K562 (cell line): ENCODE measurements at regions not wholly inside any gene's neighbourhood (a gene's known extent, or its start where the extent isn't known, plus 50 kb on each side); places are given as distances from the start of the nearest gene placed in this dataset.

Experiments
- ATAC-seq: fragments of 200-7000 bp; cut with Tn5 transposase; 3 replicates; pipeline ENCODE4 v1.9.1; 2020; ENCODE audit warnings: moderate library complexity
- BruUV-seq: library from RNA; stranded (reverse); fragments of 400-500 nt; replicated peaks from 2 replicates; lab custom pipeline; 2021; lab: Mats Ljungman, UMichigan
- CTCF ChIA-PET: fragments of 300-600 bp; formaldehyde crosslinking; extraction: SDS; loops from one replicate; lab custom pipeline; 2021; ENCODE audit warnings: low intra/inter-chr PET ratio; lab: Yijun Ruan, JAX
- POLR2A ChIA-PET: fragments of 300-600, 350-650 bp; sonication (Branson Sonifier 250); formaldehyde crosslinking; extraction: SDS; loops from one replicate; lab custom pipeline; 2021; ENCODE audit warnings: antibody characterized with exemption, inconsistent platforms; lab: Yijun Ruan, JAX
- DNase-seq, 4 experiments: peaks; one replicate each; pipeline versions ENCODE4 v3.0.0 to v3.0.0-alpha.2; 2011 to 2018; ENCODE audit warnings: low spot score in 3 of 4, mixed read lengths in 3 of 4; ENCODE audit errors: extremely low read depth in 1 of 4
- FAIRE-seq: peaks from 2 replicates; lab custom pipeline; 2011; peaks lifted over from hg19 to GRCh38; lab: Jason Lieb, UNC
- H2AFZ ChIP-seq: 2 replicates; pipeline ENCODE4 v1.6.0; 2011; ENCODE audit warnings: low read depth, low read length, control low read depth, inconsistent platforms
- H3K27ac ChIP-seq: fragments of 200-600 bp; 3 replicates; pipeline ENCODE4 v1.8.0; 2011; ENCODE audit warnings: low read depth, mild to moderate bottlenecking, control low read depth, inconsistent platforms, low read length, moderate library complexity, mixed read lengths; ENCODE audit errors: extremely low read depth
- H3K27me3 ChIP-seq, 2 experiments: fragments of 300-600 bp in 1 of 2; 2 replicates in 1 of 2; 3 replicates in 1 of 2; pipeline versions ENCODE4 v1.6.0 to v1.8.0; 2011; ENCODE audit warnings: inconsistent platforms in 2 of 2, low read length in 2 of 2, mild to moderate bottlenecking in 1 of 2, mixed read lengths in 1 of 2, moderate library complexity in 1 of 2; ENCODE audit not compliant: control insufficient read depth in 2 of 2, insufficient read depth in 2 of 2
- H3K36me3 ChIP-seq: fragments of 300-600 bp; 3 replicates; pipeline ENCODE4 v1.8.0; 2011; ENCODE audit warnings: mild to moderate bottlenecking, low read length, inconsistent platforms; ENCODE audit not compliant: control insufficient read depth, insufficient read depth
- H3K4me1 ChIP-seq, 2 experiments: fragments of 200-600 bp in 1 of 2; replicated peaks in 1 of 2; 2 replicates in 1 of 2; 3 replicates in 1 of 2; pipeline versions ENCODE4 v1.5.1 to v1.8.0; 2011; ENCODE audit warnings: inconsistent platforms in 2 of 2, low read length in 2 of 2, mild to moderate bottlenecking in 1 of 2, mixed read lengths in 1 of 2, moderate library complexity in 1 of 2; ENCODE audit not compliant: control insufficient read depth in 2 of 2, insufficient read depth in 2 of 2
- H3K4me2 ChIP-seq: 2 replicates; pipeline ENCODE4 v1.6.1; 2011; ENCODE audit warnings: low read length, control low read depth, inconsistent platforms, mixed read lengths; ENCODE audit not compliant: insufficient read depth
- H3K4me3 ChIP-seq: fragments of 200-600 bp; sonication (generic), shearing (Covaris generic); 2 replicates; pipeline ENCODE4 v1.5.1; 2016; ENCODE audit warnings: control low read depth, inconsistent platforms
- H3K79me2 ChIP-seq: fragments of 200-600 bp; 3 replicates; pipeline ENCODE4 v1.8.0; 2011; ENCODE audit warnings: low read length, inconsistent platforms; ENCODE audit not compliant: control insufficient read depth, insufficient read depth
- H3K9ac ChIP-seq, 2 experiments: 2 replicates each; pipeline versions ENCODE4 v1.6.0 to v1.6.1; 2011; ENCODE audit warnings: low read depth in 2 of 2, low read length in 2 of 2, control low read depth in 1 of 2, inconsistent platforms in 1 of 2, mild to moderate bottlenecking in 1 of 2, mixed read lengths in 1 of 2; ENCODE audit not compliant: insufficient read depth in 1 of 2
- H3K9me1 ChIP-seq: one replicate; pipeline ENCODE4 v1.6.0; 2011; ENCODE audit warnings: inconsistent platforms, mild to moderate bottlenecking, low read length, moderate library complexity; ENCODE audit not compliant: control insufficient read depth, insufficient read depth
- H3K9me3 ChIP-seq: replicated peaks from 2 replicates; pipeline ENCODE4 v1.5.1; 2011; ENCODE audit warnings: low read depth, low read length, inconsistent platforms; ENCODE audit not compliant: control insufficient read depth, insufficient read depth
- H4K20me1 ChIP-seq: replicated peaks from 2 replicates; pipeline ENCODE4 v1.6.1; 2011; ENCODE audit warnings: low read length, inconsistent platforms, mixed read lengths; ENCODE audit not compliant: control insufficient read depth, insufficient read depth
- ATF1 ChIP-seq, 2 experiments: fragments of 450-650 bp in 1 of 2; IDR thresholded peaks; 2 replicates each; pipeline ENCODE4 v1.6.1; 2016; ENCODE audit warnings: missing compliant biosample characterization in 1 of 2, missing genetic modification characterization in 1 of 2
- E2F1 ChIP-seq: sonication (generic); formaldehyde crosslinking; IDR thresholded peaks from 2 replicates; pipeline ENCODE4 v1.8.1; 2023; ENCODE audit warnings: mild to moderate bottlenecking, missing genetic modification reagents, moderate library complexity
- JUND ChIP-seq, 2 experiments: IDR thresholded peaks; 2 replicates in 1 of 2; 3 replicates in 1 of 2; pipeline ENCODE4 v1.6.1; 2011; ENCODE audit warnings: borderline replicate concordance in 2 of 2, low read depth in 2 of 2, low read length in 2 of 2, improper control_type of control experiment in 1 of 2, missing biosample characterization in 1 of 2, missing genetic modification characterization in 1 of 2, missing genetic modification reagents in 1 of 2
- RAD21 ChIP-seq, 2 experiments: fragments of 250-450 bp in 1 of 2; fragments of 450-650 bp in 1 of 2; sonication (Bioruptor Pico) in 1 of 2; formaldehyde crosslinking in 1 of 2; IDR thresholded peaks in 1 of 2; conservative IDR thresholded peaks in 1 of 2; 2 replicates each; pipeline versions ENCODE4 v1.4.0 to v1.8.0; 2020 to 2022; ENCODE audit warnings: mild to moderate bottlenecking in 2 of 2, moderate library complexity in 1 of 2
- RFX7 ChIP-seq: fragments of 250-450 bp; sonication (Bioruptor Pico); IDR thresholded peaks from 2 replicates; pipeline ENCODE4 v1.5.1; 2021; ENCODE audit warnings: mild to moderate bottlenecking
- TCF3 ChIP-seq: sonication (generic); formaldehyde crosslinking; IDR thresholded peaks from 2 replicates; pipeline ENCODE4 v1.4.0; 2020; ENCODE audit warnings: mild to moderate bottlenecking, missing genetic modification reagents
- TCF7L2 ChIP-seq: fragments of 150-350 bp; IDR thresholded peaks from 2 replicates; pipeline ENCODE4 v1.6.1; 2016; ENCODE audit warnings: low read depth, mild to moderate bottlenecking, low read length, moderate library complexity
- WGBS: fragments of 100-300 bp; shearing (Covaris generic); methylation state at CpG from one replicate; pipeline ENCODE4 v1.1.6; 2016; ENCODE audit warnings: low coverage, mixed read lengths; ENCODE audit not compliant: insufficient coverage; ENCODE audit errors: missing lambda C conversion rate; 5-methylcytosine and 5-hydroxymethylcytosine counted together
- in situ Hi-C: fragments of 300-500 bp; cut with MboI; formaldehyde crosslinking; loops from 4 replicates; pipeline ENCODE4 v1.15.0; 2018; ENCODE audit warnings: inconsistent platforms, mixed read lengths
- intact Hi-C: fragments of 100-400 bp; cut with micrococcal nuclease; formaldehyde crosslinking; loops from 2 replicates; pipeline ENCODE4 v1.14.2; 2022
- TF ChIP-seq, protein P1 (sequence below): fragments of 450-650 bp; IDR thresholded peaks from 2 replicates; pipeline ENCODE4 v1.6.1; 2016; ENCODE audit warnings: borderline replicate concordance
- TF ChIP-seq, protein P2 (sequence below): fragments of 450-650 bp; IDR thresholded peaks from 2 replicates; pipeline ENCODE4 v1.6.1; 2016
- TF ChIP-seq, protein P3 (sequence below): sonication (generic); formaldehyde crosslinking; IDR thresholded peaks from 2 replicates; pipeline ENCODE4 v1.4.0; 2020; ENCODE audit warnings: mild to moderate bottlenecking, missing genetic modification reagents

DNA sequence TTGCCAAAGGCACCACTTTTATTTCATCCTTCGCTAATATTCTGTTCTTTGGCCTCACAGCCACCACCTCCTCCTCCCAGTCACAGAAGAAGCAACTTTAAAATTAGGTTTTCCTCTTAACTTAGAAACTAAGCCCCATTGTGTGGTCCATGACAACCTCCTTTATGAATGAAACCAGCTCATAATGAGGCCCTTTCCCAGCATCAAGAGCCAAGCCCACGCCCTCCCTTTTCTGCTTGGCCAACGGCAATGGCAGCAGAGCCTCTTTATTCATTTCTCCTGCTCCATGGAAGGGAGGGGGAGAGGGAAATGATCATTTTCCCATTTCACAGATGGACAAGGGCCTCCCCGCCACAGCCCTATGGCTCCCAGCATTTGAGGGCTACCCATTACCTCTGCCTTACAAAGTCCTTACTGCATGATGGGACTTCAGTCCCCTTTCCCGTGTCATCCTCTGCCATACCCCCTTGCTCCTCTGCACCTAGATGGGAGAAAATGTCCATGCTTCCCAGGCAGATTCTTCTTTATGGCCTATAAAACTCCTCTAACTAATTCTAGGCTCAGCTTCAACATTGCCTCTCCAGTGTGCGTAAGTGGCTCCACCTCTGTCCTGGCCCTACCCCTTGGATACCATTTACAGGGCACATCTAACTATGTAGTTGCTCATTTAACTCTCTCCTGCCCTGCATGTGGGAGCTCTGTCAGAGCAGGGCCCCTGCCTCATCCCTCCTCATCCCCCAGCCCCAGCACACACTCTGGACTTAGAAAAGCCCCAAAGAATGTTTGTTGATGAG is 475.5 kb downstream of the RPS24 start:
- DNase-seq, result no peak
- Histone ChIP-seq H4K20me1 (no peaks in the 10 kb centered on the region), H3K9ac (no peak overlapping the region), H3K4me3 (no peak overlapping the region), H3K27me3 (peaks cover 0 to 15% of the 10 kb centered on the region in 2 experiments; a peak in 2 of 5 replicates), H3K36me3 (no peaks in the 10 kb centered on the region), H3K79me2 (no peaks in the 10 kb centered on the region), H3K4me1 (no peaks in the 10 kb centered on the region), H2AFZ (no peak overlapping the region), H3K9me3 (no peaks in the 10 kb centered on the region), H3K27ac (no peak overlapping the region), H3K4me2 (no peak overlapping the region), H3K9me1 (no peaks in the 10 kb centered on the region)
- 0% methylated on average over 6 of the region's 6 CpGs for WGBS
- in situ Hi-C loops, result no loop called here
- no peak for ATAC-seq
- ChIA-PET CTCF (interaction anchor here (0.6 kb wide), 1 partner anchor 462 kb away, joined by 6 read pairs; no protein-coding TSS in a partner anchor), POLR2A (interaction anchor here (1.4 kb wide), 1 partner anchor 19 kb away, joined by 3 read pairs; no protein-coding TSS in a partner anchor)
- BruUV-seq, result no TSS peak
- TF ChIP-seq TCF3 (CRISPR knock-in tag) (no peak), JUND (IDR thresholded peaks at IDR 0.05; ENCODE audit: borderline replicate concordance, low read depth, low read length) (no peak), JUND (tag; IDR thresholded peaks at IDR 0.05; ENCODE audit: borderline replicate concordance, low read depth, low read length) (no peak), RFX7 (no peak), E2F1 (CRISPR knock-in tag) (no peak), ATF1 (CRISPR knock-in tag; IDR thresholded peaks at IDR 0.05) (no peak), ATF1 (tag; IDR thresholded peaks at IDR 0.05) (no peak), TCF7L2 (no peak), RAD21 (CRISPR knock-in tag; conservative IDR thresholded peaks at IDR 0.05 in 1 of 2, IDR thresholded peaks at IDR 0.05 in 1 of 2) (no peak)
- TF ChIP-seq, protein P1, sequence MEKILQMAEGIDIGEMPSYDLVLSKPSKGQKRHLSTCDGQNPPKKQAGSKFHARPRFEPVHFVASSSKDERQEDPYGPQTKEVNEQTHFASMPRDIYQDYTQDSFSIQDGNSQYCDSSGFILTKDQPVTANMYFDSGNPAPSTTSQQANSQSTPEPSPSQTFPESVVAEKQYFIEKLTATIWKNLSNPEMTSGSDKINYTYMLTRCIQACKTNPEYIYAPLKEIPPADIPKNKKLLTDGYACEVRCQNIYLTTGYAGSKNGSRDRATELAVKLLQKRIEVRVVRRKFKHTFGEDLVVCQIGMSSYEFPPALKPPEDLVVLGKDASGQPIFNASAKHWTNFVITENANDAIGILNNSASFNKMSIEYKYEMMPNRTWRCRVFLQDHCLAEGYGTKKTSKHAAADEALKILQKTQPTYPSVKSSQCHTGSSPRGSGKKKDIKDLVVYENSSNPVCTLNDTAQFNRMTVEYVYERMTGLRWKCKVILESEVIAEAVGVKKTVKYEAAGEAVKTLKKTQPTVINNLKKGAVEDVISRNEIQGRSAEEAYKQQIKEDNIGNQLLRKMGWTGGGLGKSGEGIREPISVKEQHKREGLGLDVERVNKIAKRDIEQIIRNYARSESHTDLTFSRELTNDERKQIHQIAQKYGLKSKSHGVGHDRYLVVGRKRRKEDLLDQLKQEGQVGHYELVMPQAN, result no peak
- TF ChIP-seq, protein P2, sequence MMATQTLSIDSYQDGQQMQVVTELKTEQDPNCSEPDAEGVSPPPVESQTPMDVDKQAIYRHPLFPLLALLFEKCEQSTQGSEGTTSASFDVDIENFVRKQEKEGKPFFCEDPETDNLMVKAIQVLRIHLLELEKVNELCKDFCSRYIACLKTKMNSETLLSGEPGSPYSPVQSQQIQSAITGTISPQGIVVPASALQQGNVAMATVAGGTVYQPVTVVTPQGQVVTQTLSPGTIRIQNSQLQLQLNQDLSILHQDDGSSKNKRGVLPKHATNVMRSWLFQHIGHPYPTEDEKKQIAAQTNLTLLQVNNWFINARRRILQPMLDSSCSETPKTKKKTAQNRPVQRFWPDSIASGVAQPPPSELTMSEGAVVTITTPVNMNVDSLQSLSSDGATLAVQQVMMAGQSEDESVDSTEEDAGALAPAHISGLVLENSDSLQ, result no peak
- TF ChIP-seq, protein P3, sequence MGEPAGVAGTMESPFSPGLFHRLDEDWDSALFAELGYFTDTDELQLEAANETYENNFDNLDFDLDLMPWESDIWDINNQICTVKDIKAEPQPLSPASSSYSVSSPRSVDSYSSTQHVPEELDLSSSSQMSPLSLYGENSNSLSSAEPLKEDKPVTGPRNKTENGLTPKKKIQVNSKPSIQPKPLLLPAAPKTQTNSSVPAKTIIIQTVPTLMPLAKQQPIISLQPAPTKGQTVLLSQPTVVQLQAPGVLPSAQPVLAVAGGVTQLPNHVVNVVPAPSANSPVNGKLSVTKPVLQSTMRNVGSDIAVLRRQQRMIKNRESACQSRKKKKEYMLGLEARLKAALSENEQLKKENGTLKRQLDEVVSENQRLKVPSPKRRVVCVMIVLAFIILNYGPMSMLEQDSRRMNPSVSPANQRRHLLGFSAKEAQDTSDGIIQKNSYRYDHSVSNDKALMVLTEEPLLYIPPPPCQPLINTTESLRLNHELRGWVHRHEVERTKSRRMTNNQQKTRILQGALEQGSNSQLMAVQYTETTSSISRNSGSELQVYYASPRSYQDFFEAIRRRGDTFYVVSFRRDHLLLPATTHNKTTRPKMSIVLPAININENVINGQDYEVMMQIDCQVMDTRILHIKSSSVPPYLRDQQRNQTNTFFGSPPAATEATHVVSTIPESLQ (CRISPR knock-in tag), result no peak
- no peak for FAIRE-seq
- intact Hi-C loops, result no loop called here
